IMR-90 (cell line): ENCODE measurements at regions not wholly inside any gene's neighbourhood (a gene's known extent, or its start where the extent isn't known, plus 50 kb on each side); places are given as distances from the start of the nearest gene placed in this dataset.

ENCODE experiments used
- ATAC-seq: fragments of 200-7000 bp; cut with Tn5 transposase; 2 replicates; pipeline ENCODE4 v1.9.1; 2020; ENCODE audit warnings: low read depth, mild to moderate bottlenecking, moderate library complexity
- BruUV-seq: library from RNA; stranded (reverse); fragments of 400-500 nt; replicated peaks from 2 replicates; lab custom pipeline; 2021; lab: Mats Ljungman, UMichigan
- CTCF ChIA-PET: fragments of 300-600 bp; formaldehyde crosslinking; extraction: SDS; loops from one replicate; lab custom pipeline; 2021; ENCODE audit warnings: antibody characterized with exemption; lab: Yijun Ruan, JAX
- POLR2A ChIA-PET: fragments of 300-600 bp; sonication (Branson Sonifier 250); formaldehyde crosslinking; loops from one replicate; lab custom pipeline; 2022; ENCODE audit warnings: antibody characterized with exemption; ENCODE audit not compliant: unreplicated experiment; lab: Charles Lee
- DNase-seq: peaks from one replicate; pipeline ENCODE4 v3.0.0; 2013
- H2AFZ ChIP-seq: replicated peaks from 2 replicates; pipeline ENCODE3; 2013; ENCODE audit warnings: low read length, mild to moderate bottlenecking; ENCODE audit not compliant: poor library complexity
- H2AK5ac ChIP-seq: 2 replicates; pipeline ENCODE4 v1.6.1; 2013; ENCODE audit warnings: low read depth, low read length, inconsistent platforms
- H2AK9ac ChIP-seq: replicated peaks from 2 replicates; pipeline ENCODE3; 2013; ENCODE audit warnings: mild to moderate bottlenecking, low read depth, low read length, moderate library complexity; ENCODE audit not compliant: poor library complexity
- H2BK120ac ChIP-seq: 2 replicates; pipeline ENCODE4 v1.6.1; 2013; ENCODE audit warnings: low read depth, low read length, inconsistent platforms
- H2BK15ac ChIP-seq: 3 replicates; pipeline ENCODE4 v1.6.1; 2013; ENCODE audit warnings: low read depth, low read length, inconsistent platforms
- H2BK20ac ChIP-seq: 2 replicates; pipeline ENCODE4 v1.6.1; 2013; ENCODE audit warnings: low read depth, mild to moderate bottlenecking, inconsistent platforms, low read length, moderate library complexity
- H2BK5ac ChIP-seq: 2 replicates; pipeline ENCODE4 v1.6.1; 2013; ENCODE audit warnings: mild to moderate bottlenecking, low read depth, low read length, inconsistent platforms; ENCODE audit not compliant: poor library complexity, severe bottlenecking
- H3K14ac ChIP-seq: replicated peaks from 2 replicates; pipeline ENCODE4 v1.6.1; 2013; ENCODE audit warnings: low read depth, low read length, inconsistent platforms
- H3K18ac ChIP-seq: 2 replicates; pipeline ENCODE4 v1.6.1; 2013; ENCODE audit warnings: low read depth, low read length, control low read depth
- H3K23ac ChIP-seq: 2 replicates; pipeline ENCODE4 v1.6.1; 2013; ENCODE audit warnings: low read depth, low read length, inconsistent platforms
- H3K27ac ChIP-seq: 2 replicates; pipeline ENCODE4 v1.5.1; 2013; ENCODE audit warnings: mild to moderate bottlenecking, control low read depth, low read length; ENCODE audit not compliant: insufficient read depth
- H3K27me3 ChIP-seq: 2 replicates; pipeline ENCODE4 v1.6.1; 2013; ENCODE audit warnings: low read length; ENCODE audit not compliant: control insufficient read depth, insufficient read depth
- H3K36me3 ChIP-seq: 2 replicates; pipeline ENCODE4 v1.6.1; 2013; ENCODE audit warnings: low read length, mixed read lengths; ENCODE audit not compliant: control insufficient read depth, insufficient read depth
- H3K4ac ChIP-seq: 2 replicates; pipeline ENCODE4 v1.6.1; 2013; ENCODE audit warnings: low read depth, low read length, inconsistent platforms
- H3K4me1 ChIP-seq: 2 replicates; pipeline ENCODE4 v1.6.1; 2013; ENCODE audit warnings: low read length, mixed read lengths; ENCODE audit not compliant: control insufficient read depth, insufficient read depth
- H3K4me2 ChIP-seq: 2 replicates; pipeline ENCODE4 v1.6.1; 2013; ENCODE audit warnings: low read depth, mild to moderate bottlenecking, control low read depth, low read length, moderate library complexity
- H3K4me3 ChIP-seq: 2 replicates; pipeline ENCODE4 v1.5.1; 2013; ENCODE audit warnings: low read depth, mild to moderate bottlenecking, control low read depth, low read length, moderate library complexity; ENCODE audit not compliant: insufficient read depth
- H3K56ac ChIP-seq: 2 replicates; pipeline ENCODE4 v1.6.1; 2013; ENCODE audit warnings: low read length, inconsistent platforms; ENCODE audit not compliant: insufficient read depth; ENCODE audit errors: extremely low read depth
- H3K79me1 ChIP-seq, 2 experiments: 2 replicates each; pipeline ENCODE4 v1.6.1; 2013; ENCODE audit warnings: low read length in 2 of 2, inconsistent platforms in 1 of 2, low read depth in 1 of 2
- H3K9ac ChIP-seq: 2 replicates; pipeline ENCODE4 v1.6.1; 2013; ENCODE audit warnings: low read depth, low read length, control low read depth
- H3K9me1 ChIP-seq: 2 replicates; pipeline ENCODE4 v1.6.1; 2013; ENCODE audit warnings: low read length, inconsistent platforms; ENCODE audit not compliant: insufficient read depth
- H3K9me3 ChIP-seq: 2 replicates; pipeline ENCODE4 v1.6.1; 2013; ENCODE audit warnings: low read length; ENCODE audit not compliant: control insufficient read depth, insufficient read depth
- H4K20me1 ChIP-seq: 2 replicates; pipeline ENCODE4 v1.6.1; 2013; ENCODE audit warnings: low read length, inconsistent platforms; ENCODE audit not compliant: insufficient read depth
- H4K5ac ChIP-seq: 2 replicates; pipeline ENCODE4 v1.6.1; 2013; ENCODE audit warnings: mild to moderate bottlenecking, low read depth, low read length, control low read depth
- H4K8ac ChIP-seq, 2 experiments: 2 replicates each; pipeline ENCODE4 v1.6.1; 2013; ENCODE audit warnings: low read depth in 2 of 2, low read length in 2 of 2, control low read depth in 1 of 2, inconsistent platforms in 1 of 2
- H4K91ac ChIP-seq: 2 replicates; pipeline ENCODE4 v1.6.1; 2013; ENCODE audit warnings: low read depth, low read length, inconsistent platforms; ENCODE audit not compliant: insufficient read depth
- NFE2L2 ChIP-seq: fragments of 150-350 bp; IDR thresholded peaks from 2 replicates; pipeline ENCODE4 v1.6.1; 2016; ENCODE audit warnings: low read depth, mild to moderate bottlenecking, low read length
- RCOR1 ChIP-seq: IDR thresholded peaks from 2 replicates; pipeline ENCODE4 v1.6.1; 2012; ENCODE audit warnings: mild to moderate bottlenecking, low read length, improper control_type of control experiment; ENCODE audit not compliant: insufficient replicate concordance
- WGBS, 2 experiments: methylation state at CpG; one replicate each; pipeline versions ENCODE4 v1.1.5 to v1.1.7; 2013; ENCODE audit warnings: missing lambda C conversion rate in 2 of 2; ENCODE audit not compliant: insufficient read length in 1 of 2; ENCODE audit errors: extremely low coverage in 2 of 2; 5-methylcytosine and 5-hydroxymethylcytosine counted together
- dilution Hi-C: fragments of 300-500 bp; cut with HindIII; formaldehyde crosslinking; loops from one replicate; pipeline ENCODE4 v1.14.3; 2018; ENCODE audit warnings: low sequenced_read_pairs; ENCODE audit not compliant: unreplicated experiment
- in situ Hi-C: fragments of 300-500 bp; cut with MboI; formaldehyde crosslinking; loops from 3 replicates; pipeline ENCODE4 v1.14.3; 2019; ENCODE audit warnings: low sequenced_read_pairs, inconsistent platforms, mixed read lengths
- intact Hi-C: fragments of 100-400 bp; cut with micrococcal nuclease; formaldehyde crosslinking; loops from 2 replicates; pipeline ENCODE4 v1.10.0; 2022

- H3K14ac ChIP-seq: no peak overlapping the region
- no peak overlapping the region for H2BK120ac ChIP-seq
- H3K9me3 ChIP-seq: no peaks in the 10 kb centered on the region
- H3K79me1 ChIP-seq: no peaks in the 10 kb centered on the region
- WGBS, 2 experiments: no CpG with 5 or more reads among the region's 7 CpGs
- no peak overlapping the region for H2AK5ac ChIP-seq
- ChIA-PET CTCF (no interaction called here), POLR2A (no interaction called here)
- H3K9me1 ChIP-seq: peaks cover 3% of the 10 kb centered on the region; the same call in 1 of the 2 replicates
- no peak overlapping the region for H3K23ac ChIP-seq
- intact Hi-C loops (no loop called here), in situ Hi-C loops (no loop called here), dilution Hi-C loops (no loop called here)
- DNase-seq (no peak), ATAC-seq (no peak)
- H4K20me1 ChIP-seq: no peaks in the 10 kb centered on the region
- H3K4me3 ChIP-seq: no peak overlapping the region
- no peak overlapping the region for H4K5ac ChIP-seq
- no peaks in the 10 kb centered on the region for H3K36me3 ChIP-seq
- no peak overlapping the region for H3K56ac ChIP-seq
- no peak overlapping the region for H4K91ac ChIP-seq
- no peak overlapping the region for H2BK20ac ChIP-seq
- peaks cover 1% of the 10 kb centered on the region; the same call in 1 of the 2 replicates for H3K4me1 ChIP-seq
- no peak overlapping the region for H3K27ac ChIP-seq
- no peak overlapping the region for H2BK15ac ChIP-seq
- H3K4me2 ChIP-seq: no peak overlapping the region
- H4K8ac ChIP-seq: no peak overlapping the region
- H3K27me3 ChIP-seq: peaks cover 5% of the 10 kb centered on the region
- no peak overlapping the region for H2BK5ac ChIP-seq
- no TSS peak for BruUV-seq
- H3K18ac ChIP-seq: no peak overlapping the region
- H3K4ac ChIP-seq: no peak overlapping the region
- H3K9ac ChIP-seq: no peak overlapping the region
- no peak overlapping the region for H2AFZ ChIP-seq
- H2AK9ac ChIP-seq: no peak overlapping the region
- TF ChIP-seq NFE2L2: no peak
- TF ChIP-seq RCOR1: no peak
Measured at GRCh38 chr1:229007167-229007566, 263.7 kb upstream of the RAB4A start.
